HG03432 (cell line): ENCODE measurements at regions not wholly inside any gene's neighbourhood (a gene's known extent, or its start where the extent isn't known, plus 50 kb on each side); places are given as distances from the start of the nearest gene placed in this dataset.

ENCODE experiments used
- ATAC-seq: cut with Tn5 transposase; IDR thresholded peaks from one replicate; pipeline ENCODE4 v1.9.1; 2021; ENCODE audit warnings: mild to moderate bottlenecking, moderate library complexity; ENCODE audit not compliant: unreplicated experiment

DNA sequence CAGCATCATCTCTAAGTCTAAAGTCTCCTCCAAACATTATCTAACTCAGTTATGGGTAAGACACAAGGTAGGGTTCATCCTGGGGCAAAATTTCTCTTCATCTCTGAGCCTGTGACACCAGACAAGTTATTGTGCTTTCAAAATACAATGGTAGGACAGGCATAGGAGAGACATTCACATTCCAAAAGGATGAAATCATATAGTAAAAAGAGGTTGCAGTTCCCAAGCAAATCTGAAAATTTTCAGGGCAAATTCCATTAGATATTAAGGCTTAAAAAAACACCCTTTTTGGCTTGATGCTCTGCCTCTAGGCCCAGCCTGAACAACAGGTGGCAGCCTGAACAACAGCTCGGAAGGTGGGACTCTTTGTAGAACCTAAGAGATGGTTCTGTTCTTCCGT is 448.3 kb upstream of the SLIT2 start:
- no peak for ATAC-seq

DNA sequence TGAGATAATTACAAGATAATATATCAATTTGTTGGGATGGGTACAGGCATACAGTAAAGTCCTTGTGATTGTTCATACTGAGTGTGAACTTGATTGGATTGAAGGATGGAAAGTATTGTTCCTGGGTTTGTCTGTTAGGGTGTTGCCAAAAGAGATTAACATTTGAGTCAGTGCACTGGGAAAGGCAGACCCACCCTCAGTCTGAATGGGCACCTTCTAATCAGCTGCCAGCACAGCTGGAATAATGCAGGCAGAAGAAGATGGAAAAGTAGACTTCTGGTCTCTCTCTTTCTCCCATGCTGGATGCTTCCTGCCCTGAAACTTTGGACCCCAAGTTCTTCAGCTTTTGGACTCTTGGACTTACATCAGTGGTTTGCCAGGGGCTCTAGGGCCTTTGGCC is 457.9 kb upstream of the SLIT2 start:
- no peak for ATAC-seq

- no peak for ATAC-seq
Observed at GRCh38 chr4:19791422-19792123, 460.1 kb upstream of the SLIT2 start.

GRCh38 chr4:19786616-19787015 is 465.1 kb upstream of the SLIT2 start:
- no peak for ATAC-seq

DNA sequence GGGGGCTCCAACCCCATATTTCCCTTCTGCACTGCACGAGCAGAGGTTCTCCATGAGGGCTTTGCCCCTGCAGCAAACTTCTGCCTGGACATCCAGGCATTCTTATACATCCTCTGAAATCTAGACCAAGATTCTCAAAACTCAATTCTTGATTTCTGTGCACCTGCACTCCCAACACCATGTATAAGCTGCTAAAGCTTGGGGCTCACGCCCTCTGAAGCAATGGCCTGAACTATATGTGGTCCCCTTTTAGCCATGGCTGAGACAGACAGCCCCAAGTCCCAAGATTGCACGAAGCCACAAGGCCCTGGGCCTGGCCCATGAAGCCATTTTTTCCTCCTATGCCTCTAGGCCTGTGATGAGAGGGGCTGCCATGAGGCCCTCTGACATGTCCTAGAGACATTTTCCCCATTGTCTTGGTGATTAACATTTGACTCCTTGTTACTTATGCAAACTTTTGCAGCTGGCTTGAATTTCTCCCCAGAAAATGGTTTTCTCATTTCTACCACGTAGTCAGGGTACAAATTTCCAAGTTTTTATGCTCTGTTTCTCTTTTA is 468.0 kb upstream of the SLIT2 start:
- no peak for ATAC-seq

- no peak for ATAC-seq
Observed at GRCh38 chr4:19780871-19781270, 470.8 kb upstream of the SLIT2 start.

- no peak for ATAC-seq
Observed at GRCh38 chr4:19776929-19777328, 474.8 kb upstream of the SLIT2 start.

DNA sequence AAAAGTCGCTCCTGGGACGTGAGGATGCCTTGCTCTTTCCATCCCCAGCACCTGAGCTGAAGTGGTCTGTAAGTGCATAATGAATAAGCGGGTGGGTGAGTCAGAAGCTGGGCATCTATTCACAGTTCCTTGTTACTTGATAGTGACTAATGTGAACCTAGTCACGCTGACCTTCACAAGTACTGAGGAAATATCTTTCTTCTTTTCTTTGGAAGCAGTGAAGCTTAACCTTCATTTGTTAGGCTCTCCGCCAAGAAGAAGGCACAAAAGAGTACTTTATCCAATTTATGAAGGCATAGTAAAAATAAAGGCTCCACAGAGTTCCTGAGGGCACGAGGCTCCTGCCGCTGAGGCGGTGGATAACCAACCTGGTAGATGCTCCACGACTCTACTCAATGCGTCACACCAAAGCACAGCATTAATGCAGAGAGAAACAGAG is 475.7 kb upstream of the SLIT2 start:
- ATAC-seq = no peak

DNA sequence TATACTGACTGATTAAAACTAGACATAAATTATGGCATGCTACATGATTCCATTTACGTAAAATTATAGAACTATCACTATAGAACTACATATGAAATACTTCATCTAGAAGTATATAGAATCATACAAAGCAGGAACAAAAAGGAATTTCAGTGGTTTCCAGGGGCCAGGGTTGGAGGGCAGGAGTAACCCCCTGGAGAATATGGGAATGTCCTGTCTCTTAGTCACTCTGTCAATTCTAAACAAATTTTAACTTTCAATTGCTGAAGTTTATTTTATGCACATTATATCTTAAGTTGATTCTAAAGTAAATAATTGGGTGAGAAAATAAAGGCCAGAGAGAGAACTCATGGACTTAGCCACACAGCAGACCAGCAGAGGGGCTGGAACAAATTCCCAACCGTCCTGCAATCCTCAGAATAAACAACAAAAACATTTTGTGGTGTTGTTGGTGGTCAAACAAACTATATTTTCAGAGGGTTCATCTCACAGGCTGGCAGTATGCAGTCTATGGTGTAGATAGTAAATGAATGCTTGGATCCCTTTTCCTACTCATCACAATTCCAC is 476.9 kb upstream of the SLIT2 start:
- ATAC-seq = no peak

DNA sequence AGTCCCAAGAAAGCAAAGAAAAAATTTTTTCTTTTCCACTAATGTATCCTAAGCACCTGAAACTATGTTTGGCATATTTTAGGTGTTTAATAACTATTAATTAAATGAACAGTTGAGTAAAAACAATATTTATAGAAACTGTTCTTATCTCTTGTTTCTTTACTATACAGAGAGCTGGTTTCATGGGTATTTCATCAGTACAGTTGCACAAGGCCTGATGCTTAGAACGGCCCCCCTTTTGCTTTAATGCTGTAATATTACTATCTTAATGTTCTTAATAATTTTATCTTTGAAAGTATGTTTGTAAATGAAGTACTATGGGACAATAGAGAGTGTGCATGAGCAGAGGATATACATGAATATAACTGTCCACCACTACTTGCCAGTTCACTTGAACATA is 479.1 kb upstream of the SLIT2 start:
- no peak for ATAC-seq

- ATAC-seq = no peak
Observed at GRCh38 chr4:19756661-19757060, 495.0 kb upstream of the SLIT2 start.

- ATAC-seq = no peak
Observed at GRCh38 chr4:19752599-19752998, 499.1 kb upstream of the SLIT2 start.

- no peak for ATAC-seq
Observed at GRCh38 chr4:19748519-19749479, 502.9 kb upstream of the SLIT2 start.

- no peak for ATAC-seq
Observed at GRCh38 chr4:19746377-19746776, 505.3 kb upstream of the SLIT2 start.

- ATAC-seq = no peak
Observed at GRCh38 chr4:19743115-19743638, 508.5 kb upstream of the SLIT2 start.

DNA sequence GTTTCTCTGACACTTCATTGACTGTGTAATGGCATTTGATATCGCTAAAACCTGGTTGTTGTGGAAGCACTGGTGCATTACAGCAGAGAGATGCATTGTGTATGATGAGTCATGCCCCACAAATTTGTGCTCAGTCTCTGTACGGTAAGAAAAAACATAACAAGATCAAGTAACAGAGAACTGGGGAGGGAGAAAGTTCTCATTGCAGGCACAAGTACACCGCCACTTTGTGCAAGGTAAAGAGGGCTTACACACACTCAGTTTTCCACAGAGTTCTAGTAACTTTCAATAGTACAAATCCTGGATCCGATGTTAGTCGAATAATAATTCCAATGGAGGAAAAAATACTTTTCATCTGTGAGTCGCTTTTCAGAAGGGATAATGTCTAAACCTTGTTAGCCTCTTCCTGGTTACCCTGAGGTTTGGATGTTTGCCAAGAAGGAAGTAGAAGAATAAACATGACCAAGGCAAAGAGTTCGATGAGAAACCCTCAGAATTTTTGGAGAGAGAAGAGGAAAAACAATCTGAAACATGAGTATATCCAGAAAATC is 512.5 kb upstream of the SLIT2 start:
- ATAC-seq = no peak

- ATAC-seq = no peak
Observed at GRCh38 chr4:19736968-19737756, 514.5 kb upstream of the SLIT2 start.

- no peak for ATAC-seq
Observed at GRCh38 chr4:19735012-19735411, 516.7 kb upstream of the SLIT2 start.

- ATAC-seq = no peak
Observed at GRCh38 chr4:19729886-19730651, 521.6 kb upstream of the SLIT2 start.
